HEK293T (cell line): ENCODE measurements at regions not wholly inside any gene's neighbourhood (a gene's known extent, or its start where the extent isn't known, plus 50 kb on each side); places are given as distances from the start of the nearest gene placed in this dataset.

ENCODE experiments used
- ARNT ChIP-seq: fragments of 450-650 bp; IDR thresholded peaks from 2 replicates; pipeline ENCODE4 v1.6.1; 2017; ENCODE audit warnings: mild to moderate bottlenecking
- BHLHE40 ChIP-seq: fragments of 450-650 bp; IDR thresholded peaks from 2 replicates; pipeline ENCODE4 v1.6.1; 2016; ENCODE audit warnings: mild to moderate bottlenecking, moderate library complexity, borderline replicate concordance
- CTBP1 ChIP-seq: fragments of 450-650 bp; IDR thresholded peaks from 2 replicates; pipeline ENCODE4 v1.6.1; 2016; ENCODE audit warnings: borderline replicate concordance
- ELF4 ChIP-seq: fragments of 450-650 bp; IDR thresholded peaks from 2 replicates; pipeline ENCODE4 v1.6.1; 2017; ENCODE audit warnings: antibody characterized with exemption
- FOXA1 ChIP-seq: fragments of 450-650 bp; IDR thresholded peaks from 2 replicates; pipeline ENCODE4 v1.6.1; 2016; ENCODE audit warnings: mild to moderate bottlenecking
- FOXK2 ChIP-seq: fragments of 450-650 bp; IDR thresholded peaks from 2 replicates; pipeline ENCODE4 v1.6.1; 2016; ENCODE audit warnings: mild to moderate bottlenecking
- FOXM1 ChIP-seq: fragments of 450-650 bp; IDR thresholded peaks from 2 replicates; pipeline ENCODE4 v1.6.1; 2017; ENCODE audit warnings: mild to moderate bottlenecking, borderline replicate concordance
- HDGF ChIP-seq: fragments of 450-650 bp; IDR thresholded peaks from 2 replicates; pipeline ENCODE4 v1.6.1; 2017; ENCODE audit warnings: antibody characterized with exemption, borderline replicate concordance
- LEF1 ChIP-seq: fragments of 450-650 bp; IDR thresholded peaks from 2 replicates; pipeline ENCODE4 v1.6.1; 2017; ENCODE audit warnings: mild to moderate bottlenecking, borderline replicate concordance
- NFRKB ChIP-seq: fragments of 450-650 bp; IDR thresholded peaks from 2 replicates; pipeline ENCODE4 v1.6.1; 2016; ENCODE audit warnings: mild to moderate bottlenecking, moderate library complexity
- PKNOX1 ChIP-seq: fragments of 450-650 bp; IDR thresholded peaks from 2 replicates; pipeline ENCODE4 v1.6.1; 2016
- SP1 ChIP-seq: fragments of 450-650 bp; IDR thresholded peaks from 2 replicates; pipeline ENCODE4 v1.6.1; 2017
- SUZ12 ChIP-seq: fragments of 450-650 bp; IDR thresholded peaks from 2 replicates; pipeline ENCODE4 v1.6.1; 2016; ENCODE audit warnings: mild to moderate bottlenecking

GRCh38 chr1:239288820-239289554 is 97.4 kb upstream of the CHRM3 start:
- TF ChIP-seq BHLHE40, result no peak
- TF ChIP-seq SP1, result no peak
- TF ChIP-seq SUZ12, result no peak
- TF ChIP-seq FOXK2, result no peak
- no peak for TF ChIP-seq NFRKB
- TF ChIP-seq FOXM1, result no peak
- no peak for TF ChIP-seq FOXA1
- TF ChIP-seq ELF4, result no peak
- TF ChIP-seq PKNOX1, result no peak
- TF ChIP-seq ARNT, result no peak
- no peak for TF ChIP-seq CTBP1
- TF ChIP-seq LEF1, result no peak
- TF ChIP-seq HDGF, result no peak
